GM21528 (cell line): ENCODE measurements at regions not wholly inside any gene's neighbourhood (a gene's known extent, or its start where the extent isn't known, plus 50 kb on each side); places are given as distances from the start of the nearest gene placed in this dataset.

Source experiments
- ATAC-seq: cut with Tn5 transposase; IDR thresholded peaks from one replicate; pipeline ENCODE4 v1.9.1; 2021; ENCODE audit warnings: mild to moderate bottlenecking, moderate library complexity; ENCODE audit not compliant: unreplicated experiment, low FRiP score

DNA sequence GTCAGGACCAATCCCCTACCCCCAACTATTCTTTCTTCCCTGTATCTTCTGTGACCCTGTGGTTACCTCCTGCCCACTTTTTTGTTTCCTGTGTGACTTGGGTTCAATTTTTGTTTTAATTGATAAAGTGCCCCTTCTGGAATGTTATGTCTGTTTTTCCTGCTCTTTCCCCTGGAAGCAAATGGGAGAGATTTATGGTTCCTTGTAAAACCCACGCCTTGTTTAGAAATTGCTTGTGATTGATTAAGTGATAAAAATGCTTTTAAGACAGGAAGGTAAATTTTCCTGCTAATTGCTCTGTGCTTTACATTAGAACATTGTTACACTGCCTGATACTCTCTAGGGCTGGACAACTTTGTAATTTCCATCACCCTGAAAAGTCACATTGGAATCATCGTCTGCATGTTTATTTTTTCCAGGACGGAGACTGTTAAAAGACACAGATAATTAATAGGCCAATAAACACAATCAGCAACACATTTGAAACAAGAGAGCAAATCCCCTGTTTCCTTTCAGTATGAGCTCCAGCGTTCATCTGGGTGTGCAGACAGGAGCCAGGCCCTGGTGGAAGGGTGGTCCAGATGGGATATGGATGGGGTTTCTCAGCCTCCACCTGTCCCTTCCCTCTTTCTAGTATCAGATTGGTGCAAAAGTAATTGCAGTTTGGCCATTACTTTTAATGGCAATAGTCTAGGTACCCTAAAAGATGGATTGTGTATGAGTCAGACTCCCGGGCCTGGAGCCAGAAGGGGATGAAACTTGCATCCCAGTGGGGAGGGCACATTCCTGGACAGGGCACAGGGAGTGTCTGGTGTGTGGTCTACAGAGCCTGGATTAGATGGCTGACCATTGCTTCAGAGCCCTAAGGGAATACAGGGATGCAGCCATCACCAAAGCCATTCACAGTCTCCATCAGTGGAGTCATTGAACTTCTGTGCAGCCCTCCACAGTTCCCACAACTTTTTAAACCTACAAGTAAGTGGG lies 58.1 kb upstream of the AGBL1 start:
- ATAC-seq = no peak

GRCh38 chr15:86028961-86029360 lies 50.7 kb upstream of the AGBL1 start:
- ATAC-seq = no peak
